IMR-90 (cell line): ENCODE measurements at regions not wholly inside any gene's neighbourhood (a gene's known extent, or its start where the extent isn't known, plus 50 kb on each side); places are given as distances from the start of the nearest gene placed in this dataset.

Experiments used
- MXI1 ChIP-seq: IDR thresholded peaks from 2 replicates; pipeline ENCODE4 v1.6.1; 2012; ENCODE audit warnings: low read depth, mild to moderate bottlenecking, low read length, moderate library complexity, borderline replicate concordance
- POLR2A ChIP-seq: IDR thresholded peaks from 2 replicates; pipeline ENCODE4 v1.6.1; 2012; ENCODE audit warnings: mild to moderate bottlenecking, low read depth, low read length
- RCOR1 ChIP-seq: IDR thresholded peaks from 2 replicates; pipeline ENCODE4 v1.6.1; 2012; ENCODE audit warnings: mild to moderate bottlenecking, low read length, improper control_type of control experiment; ENCODE audit not compliant: insufficient replicate concordance
- TF ChIP-seq, protein P1 (sequence below): fragments of 150-350 bp; IDR thresholded peaks from 2 replicates; pipeline ENCODE4 v1.6.1; 2017; ENCODE audit warnings: mild to moderate bottlenecking, antibody characterized with exemption, low read length, low read depth
- TF ChIP-seq, protein P2 (sequence below): conservative IDR thresholded peaks from 2 replicates; pipeline ENCODE4 v1.5.1; 2012; ENCODE audit warnings: mild to moderate bottlenecking, low read depth, low read length, improper control_type of control experiment

DNA sequence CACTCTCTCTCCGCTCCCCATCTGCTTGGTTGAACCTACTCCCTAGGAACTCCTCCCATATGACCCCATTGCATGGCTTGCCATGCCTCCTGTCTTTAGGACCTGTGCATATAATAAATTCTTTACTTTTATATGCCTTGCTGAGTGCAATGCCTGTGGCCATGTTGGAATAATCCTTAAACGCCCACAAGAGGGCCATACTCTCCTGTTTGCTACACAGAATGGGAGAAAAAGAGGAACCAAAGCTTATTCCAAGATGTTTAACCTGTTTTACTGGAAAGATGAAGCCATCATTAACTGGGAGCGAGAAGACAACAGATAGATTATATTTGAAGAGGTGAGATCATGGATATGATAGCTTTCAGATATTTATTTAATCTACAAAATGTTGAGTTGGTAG lies 1097.8 kb downstream of the NAALADL2 start:
- TF ChIP-seq POLR2A (no peak), RCOR1 (no peak), MXI1 (no peak)
- TF ChIP-seq, protein P1, sequence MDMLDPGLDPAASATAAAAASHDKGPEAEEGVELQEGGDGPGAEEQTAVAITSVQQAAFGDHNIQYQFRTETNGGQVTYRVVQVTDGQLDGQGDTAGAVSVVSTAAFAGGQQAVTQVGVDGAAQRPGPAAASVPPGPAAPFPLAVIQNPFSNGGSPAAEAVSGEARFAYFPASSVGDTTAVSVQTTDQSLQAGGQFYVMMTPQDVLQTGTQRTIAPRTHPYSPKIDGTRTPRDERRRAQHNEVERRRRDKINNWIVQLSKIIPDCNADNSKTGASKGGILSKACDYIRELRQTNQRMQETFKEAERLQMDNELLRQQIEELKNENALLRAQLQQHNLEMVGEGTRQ, result no peak
- TF ChIP-seq, protein P2, sequence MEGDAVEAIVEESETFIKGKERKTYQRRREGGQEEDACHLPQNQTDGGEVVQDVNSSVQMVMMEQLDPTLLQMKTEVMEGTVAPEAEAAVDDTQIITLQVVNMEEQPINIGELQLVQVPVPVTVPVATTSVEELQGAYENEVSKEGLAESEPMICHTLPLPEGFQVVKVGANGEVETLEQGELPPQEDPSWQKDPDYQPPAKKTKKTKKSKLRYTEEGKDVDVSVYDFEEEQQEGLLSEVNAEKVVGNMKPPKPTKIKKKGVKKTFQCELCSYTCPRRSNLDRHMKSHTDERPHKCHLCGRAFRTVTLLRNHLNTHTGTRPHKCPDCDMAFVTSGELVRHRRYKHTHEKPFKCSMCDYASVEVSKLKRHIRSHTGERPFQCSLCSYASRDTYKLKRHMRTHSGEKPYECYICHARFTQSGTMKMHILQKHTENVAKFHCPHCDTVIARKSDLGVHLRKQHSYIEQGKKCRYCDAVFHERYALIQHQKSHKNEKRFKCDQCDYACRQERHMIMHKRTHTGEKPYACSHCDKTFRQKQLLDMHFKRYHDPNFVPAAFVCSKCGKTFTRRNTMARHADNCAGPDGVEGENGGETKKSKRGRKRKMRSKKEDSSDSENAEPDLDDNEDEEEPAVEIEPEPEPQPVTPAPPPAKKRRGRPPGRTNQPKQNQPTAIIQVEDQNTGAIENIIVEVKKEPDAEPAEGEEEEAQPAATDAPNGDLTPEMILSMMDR, result peak; percentile 40; the same call in 1 of the 2 replicates
